HPDE6-E6E7 (cell line): ENCODE measurements at regions not wholly inside any gene's neighbourhood (a gene's known extent, or its start where the extent isn't known, plus 50 kb on each side); places are given as distances from the start of the nearest gene placed in this dataset.

ENCODE experiments used
- DNase-seq: peaks from one replicate; pipeline ENCODE4 v3.0.0; 2011; ENCODE audit warnings: missing footprints; ENCODE audit errors: extremely low spot score

DNA sequence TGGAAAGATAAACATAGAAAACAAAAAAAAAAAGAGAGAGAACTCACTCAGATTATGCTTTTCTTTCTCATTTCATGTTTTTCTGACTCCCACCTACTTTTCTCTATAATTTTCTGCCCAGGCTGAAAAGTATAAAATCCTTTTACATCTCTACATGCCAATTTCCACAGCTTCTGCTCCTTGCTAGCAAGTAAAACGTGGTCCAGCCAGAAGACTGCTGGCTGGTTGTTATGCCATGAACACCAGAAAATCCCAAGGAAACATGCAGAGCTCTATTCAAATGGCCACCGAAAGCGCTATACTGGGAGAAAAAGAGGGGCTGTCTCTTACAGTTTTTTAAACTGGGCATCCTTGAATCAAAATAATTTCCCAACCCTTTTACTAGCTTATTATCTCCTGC is 512.8 kb upstream of the ID4 start:
- no peak for DNase-seq

DNA sequence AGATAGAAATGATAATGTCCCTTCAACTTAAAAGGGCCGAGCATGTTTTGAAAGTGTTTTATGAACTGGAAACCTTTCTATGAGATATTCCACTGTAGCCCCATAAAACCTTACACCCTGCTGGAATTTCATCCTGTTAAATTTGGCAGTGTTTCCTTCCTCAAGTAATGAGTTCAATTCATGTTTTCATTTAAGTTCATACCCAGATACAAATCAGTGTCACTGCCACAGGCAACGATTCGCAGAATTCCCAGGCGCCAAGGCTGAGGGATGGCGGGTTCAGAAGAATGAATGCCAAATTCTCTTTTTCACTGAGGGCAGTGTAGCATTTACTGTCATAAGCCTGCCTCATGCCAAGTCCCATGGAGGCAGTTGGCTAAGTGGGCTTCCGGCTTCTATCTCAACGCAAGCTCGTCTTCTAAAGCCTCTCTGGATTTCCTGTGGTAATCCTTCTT is 511.8 kb upstream of the ID4 start:
- no peak for DNase-seq

DNA sequence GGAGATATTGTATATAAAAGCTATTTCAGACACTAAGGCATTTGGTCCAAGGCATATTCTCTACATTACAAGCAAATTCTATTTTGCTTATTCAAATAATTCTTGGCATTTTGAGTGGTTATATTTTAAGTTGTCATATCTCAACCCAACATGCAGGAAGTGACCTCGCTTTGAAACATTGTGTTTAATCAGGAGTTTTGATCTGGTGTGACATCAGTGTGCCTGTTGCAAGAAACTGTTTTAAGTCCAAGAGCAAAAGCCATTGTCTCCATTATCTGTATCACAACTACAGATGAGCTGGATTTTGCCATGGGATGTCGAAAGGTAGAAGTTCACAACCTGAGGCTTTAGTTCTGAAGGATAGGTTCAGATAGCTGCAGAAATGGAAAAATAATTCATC is 509.9 kb upstream of the ID4 start:
- DNase-seq = no peak

DNA sequence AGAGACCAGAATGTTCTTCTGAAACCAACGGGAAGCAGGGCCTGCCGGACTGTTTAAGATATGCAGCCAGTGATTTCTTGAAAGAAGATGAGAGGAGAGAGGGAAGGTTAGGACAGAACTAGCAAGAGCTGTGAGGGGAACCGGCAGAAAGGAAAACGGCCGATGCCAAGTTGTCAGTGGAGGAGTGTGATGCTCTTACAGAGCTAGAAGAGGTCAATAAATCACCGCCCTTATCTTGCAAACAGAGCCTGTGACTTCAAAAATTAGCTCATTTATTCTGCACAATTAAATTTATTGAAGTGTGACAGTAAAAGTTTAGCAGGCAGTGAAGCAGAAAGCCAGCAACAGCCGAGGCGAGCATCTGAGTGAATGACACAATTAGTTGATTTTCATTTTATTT is 509.5 kb upstream of the ID4 start:
- no peak for DNase-seq

DNA sequence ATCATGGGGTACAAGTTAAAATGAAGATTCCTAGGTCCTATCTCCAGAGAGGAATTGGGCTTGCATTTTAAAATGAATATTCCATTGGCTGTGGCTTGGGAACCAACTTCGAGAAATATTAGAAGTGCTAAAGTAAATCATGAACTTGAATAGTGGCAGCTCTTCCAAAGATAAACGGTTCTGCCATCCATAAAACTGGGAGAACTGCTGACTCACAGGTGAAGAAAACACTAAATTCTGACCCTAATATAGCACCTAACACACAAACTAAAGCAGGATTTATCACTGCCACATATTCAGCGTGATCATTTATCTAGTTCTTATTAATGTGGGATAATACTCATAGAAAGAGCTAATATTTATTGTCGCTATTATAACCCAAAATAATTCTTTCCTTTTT is 508.1 kb upstream of the ID4 start:
- no peak for DNase-seq

DNA sequence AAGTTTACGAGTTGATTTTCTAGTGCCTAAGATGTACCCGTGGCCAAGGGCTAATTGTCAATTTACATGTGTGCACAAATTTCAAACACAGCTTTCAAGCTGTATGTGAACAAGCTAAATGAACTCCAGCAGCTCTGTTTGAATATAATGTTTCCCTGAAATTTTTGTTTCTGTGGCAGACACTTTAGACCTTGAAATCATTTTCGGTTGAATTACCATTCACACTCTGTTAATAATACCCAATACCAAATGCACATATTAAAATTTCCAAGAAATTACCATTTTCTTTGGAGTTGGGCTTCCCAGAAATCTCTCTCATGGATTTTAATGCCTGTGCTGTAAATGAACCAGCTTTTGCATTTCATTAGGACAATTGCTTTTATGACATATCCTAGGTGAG is 506.1 kb upstream of the ID4 start:
- no peak for DNase-seq

DNA sequence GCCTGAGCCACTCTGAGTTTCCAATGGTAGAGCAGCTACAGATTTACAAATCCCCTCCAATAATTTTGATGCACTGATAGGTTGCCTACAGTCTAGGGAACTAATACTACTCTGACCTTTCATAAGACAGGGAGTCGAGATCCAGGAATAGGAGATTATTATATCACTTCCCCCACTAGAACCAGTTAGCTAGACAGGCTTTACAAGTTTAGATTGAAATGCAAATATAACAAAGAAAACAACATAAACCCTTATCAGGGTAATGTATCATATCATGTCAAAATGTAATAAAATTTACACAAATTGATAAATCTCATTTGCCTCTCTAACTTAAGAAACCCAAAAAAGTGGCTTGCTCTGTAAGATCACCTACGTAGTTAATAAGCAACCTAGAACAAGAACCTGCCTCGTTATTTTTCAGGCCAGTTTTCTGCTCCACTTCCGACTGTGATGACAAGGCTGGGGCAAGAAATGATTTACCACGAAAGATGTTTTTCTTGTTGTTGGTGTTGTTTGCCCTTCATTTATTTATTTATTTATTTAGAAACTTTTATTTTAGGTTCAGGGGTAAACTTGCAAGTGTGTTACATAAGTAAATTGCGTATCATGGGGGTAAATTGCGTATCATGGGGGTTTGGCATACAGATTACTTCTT is 504.2 kb upstream of the ID4 start:
- DNase-seq = no peak

DNA sequence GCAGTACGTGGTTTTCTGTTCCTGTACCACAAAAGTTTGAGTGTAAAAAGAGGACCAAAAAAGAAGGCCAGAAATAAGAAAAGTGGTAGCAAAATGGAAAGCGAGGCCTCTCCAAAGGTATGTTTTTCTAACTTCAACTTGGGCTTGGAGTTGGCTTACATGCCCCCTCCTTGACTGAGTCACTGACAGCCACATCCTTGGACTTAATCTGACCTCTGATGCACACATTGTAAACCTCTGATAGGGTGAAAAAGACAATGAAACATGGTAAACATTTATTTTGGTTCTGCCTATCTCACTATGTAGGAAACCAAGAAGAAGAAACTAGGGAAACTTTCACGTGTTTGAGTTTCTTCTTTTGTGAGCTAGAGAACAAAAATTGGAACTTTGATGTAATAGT is 503.2 kb upstream of the ID4 start:
- DNase-seq = peak; percentile 64

DNA sequence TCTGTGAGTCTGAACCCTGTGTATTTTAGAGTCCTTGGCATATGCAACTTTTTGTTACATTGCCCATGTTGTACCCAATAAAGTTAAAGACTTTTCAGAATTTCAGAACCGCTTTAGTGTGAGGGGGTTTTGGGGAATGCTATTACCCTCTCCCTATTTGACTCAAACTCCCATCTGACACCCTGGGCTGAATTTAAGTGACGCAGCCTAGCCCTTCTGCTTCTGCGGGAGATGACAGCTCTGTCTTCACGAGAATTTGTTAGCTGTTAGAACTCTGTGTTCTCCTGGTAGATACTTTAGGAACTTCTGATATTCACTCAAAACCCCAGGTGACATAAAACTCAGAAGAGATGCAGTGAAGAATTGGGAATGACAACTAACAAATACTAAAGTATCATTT is 500.6 kb upstream of the ID4 start:
- DNase-seq = no peak

DNA sequence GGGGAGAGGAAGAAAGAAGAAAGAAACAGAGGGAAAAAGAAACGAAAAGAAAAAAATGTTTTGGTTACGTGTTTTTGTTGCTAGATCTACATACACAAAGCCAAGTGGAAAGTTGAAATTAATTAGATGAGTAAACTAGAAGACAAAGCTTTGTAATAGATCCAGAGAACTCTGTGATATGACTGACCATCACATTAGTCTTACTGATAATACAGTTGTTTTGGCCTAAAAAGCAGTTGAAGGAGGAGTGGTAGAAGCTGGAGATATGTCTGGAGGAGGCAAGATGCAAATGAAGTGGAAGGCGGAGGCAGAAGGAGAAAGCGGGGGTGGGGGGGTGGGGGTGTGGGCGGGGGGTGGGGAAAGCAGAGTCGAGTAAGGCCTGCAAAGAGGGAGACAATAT is 500.1 kb upstream of the ID4 start:
- no peak for DNase-seq

DNA sequence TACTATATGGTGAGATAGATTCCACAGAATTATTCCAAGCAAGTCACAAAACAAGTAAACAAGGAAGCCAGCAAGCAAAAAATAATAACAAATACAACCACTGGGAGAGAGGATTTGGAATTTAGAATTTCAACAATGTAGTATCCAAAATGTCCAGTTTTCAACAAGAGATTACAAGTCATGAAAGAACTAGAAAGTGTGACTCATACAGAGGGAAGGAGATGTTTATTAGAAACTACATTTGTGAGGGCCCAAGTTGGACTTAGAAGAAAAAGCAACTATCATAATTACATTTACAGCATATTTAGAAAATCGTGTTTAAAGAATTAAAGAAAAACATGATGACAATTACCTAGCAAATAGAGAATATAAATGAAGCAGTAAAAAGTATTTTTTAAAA is 494.6 kb upstream of the ID4 start:
- no peak for DNase-seq

DNA sequence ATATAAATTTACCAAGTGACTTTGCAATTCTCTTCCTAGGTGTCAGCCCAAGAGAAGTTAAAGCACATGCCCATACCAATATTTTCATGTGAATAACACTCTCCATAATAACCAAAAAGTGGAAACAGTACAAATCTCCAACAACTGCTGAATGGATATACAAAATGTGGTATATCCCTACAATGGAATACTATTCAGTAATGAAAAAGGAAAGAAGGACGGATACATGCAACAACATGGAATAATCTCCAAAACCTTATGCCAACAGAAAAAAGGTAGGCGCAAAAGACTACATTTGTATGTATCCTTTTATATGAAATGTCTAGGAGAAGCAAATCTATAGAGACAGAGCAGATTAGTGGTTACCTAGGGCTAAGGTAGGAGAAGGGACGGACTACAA is 487.7 kb upstream of the ID4 start:
- DNase-seq = no peak

DNA sequence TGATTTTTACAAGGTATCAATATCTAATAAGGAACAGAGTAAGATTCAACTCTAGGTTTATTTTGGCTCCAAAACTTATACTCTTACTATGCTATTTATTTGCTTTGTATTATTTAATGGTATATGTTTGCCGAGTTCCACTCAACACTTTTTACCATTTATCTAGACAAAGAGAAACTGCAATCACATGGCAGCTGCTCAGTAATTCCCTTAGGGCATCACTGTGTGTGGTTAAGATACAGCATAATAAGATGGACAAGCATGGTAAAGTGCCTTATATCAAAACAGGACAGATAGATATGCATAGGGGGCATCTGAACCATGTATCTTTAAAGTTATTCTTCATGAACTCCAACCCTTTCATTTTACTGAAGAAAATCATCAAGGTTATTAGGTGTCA is 483.0 kb upstream of the ID4 start:
- no peak for DNase-seq

DNA sequence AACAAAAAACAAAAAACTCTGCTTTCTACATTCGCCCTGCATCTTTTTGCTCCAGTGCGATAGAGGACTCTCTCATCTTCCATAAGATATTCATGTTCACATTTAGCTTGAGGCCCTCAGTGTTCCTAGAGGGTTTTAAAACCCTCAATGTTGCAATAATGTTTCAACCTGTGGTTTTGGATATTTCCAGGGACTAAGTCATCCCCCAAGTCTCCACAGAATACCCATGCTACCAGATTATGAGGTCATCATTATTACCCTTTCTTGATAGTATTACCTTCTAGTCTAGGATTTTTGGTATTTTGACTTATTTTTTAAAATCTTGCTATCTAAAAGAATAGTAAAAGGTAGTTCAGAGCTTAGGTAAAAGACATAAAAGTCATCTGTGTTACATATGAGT is 480.5 kb upstream of the ID4 start:
- no peak for DNase-seq

DNA sequence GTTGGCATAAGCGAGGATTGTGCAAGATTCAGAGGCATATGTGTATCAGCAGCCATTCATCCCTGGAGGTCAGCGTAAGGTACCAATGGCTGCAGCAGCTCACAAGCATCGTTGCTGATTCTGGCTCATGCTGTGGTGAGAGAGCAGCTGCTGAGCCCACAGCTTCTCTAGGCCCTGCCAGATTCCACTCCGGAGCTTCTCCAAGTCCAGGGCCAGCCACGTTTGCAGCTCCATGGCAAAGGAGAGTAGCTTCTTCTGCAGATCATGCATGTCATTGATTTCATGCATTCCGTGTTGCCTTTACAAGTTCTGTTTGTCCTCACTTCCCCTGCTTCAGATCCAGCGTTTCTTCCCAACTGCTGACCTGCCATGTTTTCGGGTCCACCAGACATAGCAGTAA is 474.8 kb upstream of the ID4 start:
- no peak for DNase-seq

DNA sequence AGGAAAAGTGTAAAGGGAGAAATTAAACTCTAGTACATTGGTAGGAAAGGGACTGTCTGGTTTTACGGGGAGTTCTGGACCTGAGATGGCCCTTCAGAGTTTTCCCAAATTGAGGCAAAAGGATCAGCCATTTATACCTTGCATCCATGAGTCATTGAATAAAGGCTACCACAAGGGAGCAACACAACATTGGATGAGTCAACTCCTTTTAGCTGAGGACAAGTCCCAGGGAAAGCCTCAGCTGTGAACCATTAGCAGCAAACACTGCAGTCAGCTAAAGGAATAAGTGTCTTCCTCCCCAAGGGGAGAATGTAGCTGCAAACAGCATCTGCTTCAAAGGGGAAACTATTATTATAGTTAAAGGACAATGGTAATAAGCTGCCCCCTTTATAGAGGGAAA is 468.7 kb upstream of the ID4 start:
- DNase-seq = peak; percentile 15

DNA sequence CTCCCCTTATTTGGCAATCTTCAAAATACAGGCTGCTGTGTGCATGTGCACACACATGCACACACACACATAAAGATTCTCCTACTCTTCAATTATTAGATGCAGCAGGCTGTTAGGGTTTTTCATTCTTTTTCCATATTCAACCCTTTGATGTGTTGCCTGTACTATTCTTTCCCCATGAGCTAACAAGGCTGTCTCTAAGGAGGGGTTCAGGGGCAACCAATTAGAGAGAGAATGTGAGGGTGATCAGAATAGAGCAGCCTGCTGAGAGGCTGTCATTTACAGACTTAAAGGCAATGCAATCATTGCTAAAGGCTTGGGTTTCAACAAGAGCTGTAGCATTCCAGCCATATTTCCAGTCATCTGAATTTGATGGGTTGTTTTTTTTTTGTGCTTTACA is 467.4 kb upstream of the ID4 start:
- DNase-seq = no peak

DNA sequence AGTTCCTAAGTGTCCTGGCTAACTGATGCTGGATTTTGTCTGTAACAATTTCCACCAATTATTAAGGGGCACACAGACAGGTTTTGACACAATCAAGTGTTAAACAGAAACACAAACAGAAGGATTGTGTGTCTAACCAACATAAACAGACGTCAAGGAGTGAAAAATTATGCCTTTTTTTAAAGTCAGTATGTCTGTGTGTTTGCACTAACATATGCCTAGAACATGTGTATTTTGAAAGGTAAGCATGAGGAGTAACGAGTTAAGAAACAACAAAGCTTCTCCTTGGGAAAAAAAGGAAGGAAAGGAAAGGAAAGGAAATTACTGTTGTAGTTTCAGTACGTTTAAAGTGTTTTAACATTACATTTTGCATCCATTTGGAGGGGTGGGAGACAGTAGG is 466.3 kb upstream of the ID4 start:
- no peak for DNase-seq

DNA sequence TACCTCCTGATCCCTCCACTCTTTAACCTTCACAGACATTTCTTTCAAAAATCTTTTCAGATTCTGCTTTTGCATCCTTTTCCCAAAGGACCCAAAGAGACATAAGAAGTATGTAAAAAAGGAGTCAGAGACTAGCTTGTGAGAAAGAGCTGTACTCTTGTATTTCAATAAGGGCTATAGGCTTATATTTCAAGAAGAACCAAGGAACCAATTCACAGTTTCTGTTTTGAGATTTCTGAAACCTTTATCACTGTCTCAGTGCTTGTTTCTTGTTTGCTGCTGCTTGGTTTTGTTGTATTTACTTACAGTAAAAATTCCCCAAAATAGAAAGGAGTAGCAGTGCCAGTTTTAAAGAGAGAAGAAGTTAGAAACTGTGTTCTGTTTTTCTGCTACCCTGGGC is 461.6 kb upstream of the ID4 start:
- no peak for DNase-seq

DNA sequence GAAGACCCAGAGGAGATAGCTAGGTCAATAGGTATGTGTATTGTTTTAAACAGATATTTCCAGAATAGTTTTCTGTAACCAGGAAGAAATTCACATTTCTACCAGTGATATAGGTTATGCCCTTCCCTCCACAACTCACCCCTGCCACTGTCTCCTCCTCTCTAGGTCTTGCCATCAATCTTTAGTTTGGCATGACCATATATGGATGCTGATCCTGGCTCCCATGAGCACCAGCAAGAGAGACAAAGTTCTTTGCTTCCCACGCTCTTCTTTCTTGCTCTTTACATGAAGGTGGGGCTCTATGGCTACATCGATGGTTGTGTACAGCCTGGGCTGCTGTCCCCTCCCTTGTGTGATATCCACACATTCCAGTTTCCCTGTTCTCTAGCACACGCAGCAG is 459.4 kb upstream of the ID4 start:
- DNase-seq = no peak

DNA sequence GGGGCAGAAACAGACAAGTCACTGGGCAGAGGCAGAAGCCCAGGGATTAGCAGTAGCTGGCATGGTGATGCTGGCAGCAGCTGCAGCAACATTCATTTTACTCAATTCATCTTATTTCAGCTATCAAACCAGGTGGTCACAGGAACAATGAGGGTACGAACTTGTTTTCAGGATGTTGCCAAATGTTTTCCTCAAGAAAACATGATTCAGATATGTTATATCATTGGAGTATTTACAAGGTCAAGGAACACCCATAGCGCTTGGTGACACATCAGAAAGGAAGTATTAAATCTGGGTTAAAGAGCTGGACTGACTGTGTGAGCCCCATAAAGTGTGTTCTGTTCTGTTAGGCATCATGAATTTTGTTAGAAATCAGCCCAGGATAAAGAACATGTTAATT is 456.9 kb upstream of the ID4 start:
- peak; percentile 10 for DNase-seq

DNA sequence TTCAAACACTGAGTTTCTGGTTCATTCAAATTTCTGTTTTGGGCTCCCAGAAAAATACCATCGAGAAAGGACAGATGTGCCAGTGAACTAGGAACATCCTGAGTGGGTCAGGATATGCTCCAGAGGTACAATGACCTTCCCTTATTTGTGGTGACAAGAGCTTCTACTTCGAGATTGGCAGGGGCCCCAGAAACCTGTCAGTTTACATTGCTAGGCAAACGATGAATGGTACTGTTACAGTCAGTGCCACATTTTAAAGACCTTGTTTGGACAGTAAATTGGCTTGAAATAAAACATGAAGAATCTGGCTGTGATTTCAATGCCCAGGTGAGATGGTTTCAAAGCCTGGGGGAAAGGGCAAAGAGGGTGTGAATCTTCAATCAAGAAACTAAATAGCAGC is 454.5 kb upstream of the ID4 start:
- DNase-seq = no peak

DNA sequence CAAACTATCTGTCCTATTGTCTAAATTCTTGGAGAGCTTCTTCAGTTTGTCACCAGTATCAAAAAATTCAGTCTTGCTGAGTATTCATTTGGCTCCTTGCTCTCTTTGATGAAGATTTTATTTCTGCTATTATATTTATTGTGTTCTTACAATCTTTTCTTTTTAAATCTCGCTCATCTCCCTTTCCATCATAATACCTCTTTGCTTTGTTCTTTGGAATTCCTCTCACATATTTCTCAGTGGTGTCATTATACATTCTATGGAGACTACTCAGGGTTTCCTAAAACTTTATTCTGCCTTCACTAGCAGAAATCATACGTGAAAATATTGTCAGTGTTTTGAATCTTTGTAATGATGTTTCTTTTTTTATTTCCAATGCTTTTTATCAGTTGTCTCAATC is 445.2 kb upstream of the ID4 start:
- DNase-seq = no peak

DNA sequence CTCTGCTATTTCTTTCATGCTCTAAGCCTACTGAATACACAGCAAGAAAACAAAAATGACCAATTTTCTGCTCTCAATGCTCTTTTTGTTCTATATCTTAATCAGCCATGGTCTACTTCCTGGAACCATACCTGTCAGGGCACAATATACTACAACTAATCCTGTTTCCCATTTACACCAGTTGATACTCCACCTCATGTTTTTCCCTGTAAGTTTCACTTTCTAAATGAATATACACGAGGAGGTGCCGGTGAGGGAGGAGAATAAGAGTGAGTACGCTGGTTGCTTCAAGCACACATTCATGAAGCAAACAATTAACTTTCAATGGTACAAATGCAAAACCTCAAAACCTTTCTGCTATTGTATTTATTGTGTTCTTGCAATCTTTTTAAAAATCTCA is 443.1 kb upstream of the ID4 start:
- DNase-seq = no peak

DNA sequence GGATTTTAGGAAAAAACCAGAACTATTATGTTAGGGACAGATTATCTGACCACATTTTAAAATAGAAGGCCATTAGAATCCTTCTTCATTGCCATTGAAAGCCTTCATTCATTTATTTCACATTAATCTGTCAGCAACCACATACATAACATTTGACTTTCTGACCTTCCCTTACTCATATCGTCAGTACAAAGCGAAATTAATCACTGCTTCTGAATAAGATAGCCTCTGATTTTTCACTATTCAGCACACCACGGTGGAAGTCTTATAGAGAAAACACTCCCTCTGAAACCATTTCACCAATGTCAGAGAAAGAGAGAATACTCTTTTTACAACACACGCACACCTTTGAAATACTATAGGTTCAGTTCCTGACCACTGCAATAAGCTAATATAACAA is 442.5 kb upstream of the ID4 start:
- DNase-seq = no peak
